ENCODE measurements at regions not wholly inside any gene's neighbourhood (a gene's known extent, or its start where the extent isn't known, plus 50 kb on each side); places are given as distances from the start of the nearest gene placed in this dataset.

DNA sequence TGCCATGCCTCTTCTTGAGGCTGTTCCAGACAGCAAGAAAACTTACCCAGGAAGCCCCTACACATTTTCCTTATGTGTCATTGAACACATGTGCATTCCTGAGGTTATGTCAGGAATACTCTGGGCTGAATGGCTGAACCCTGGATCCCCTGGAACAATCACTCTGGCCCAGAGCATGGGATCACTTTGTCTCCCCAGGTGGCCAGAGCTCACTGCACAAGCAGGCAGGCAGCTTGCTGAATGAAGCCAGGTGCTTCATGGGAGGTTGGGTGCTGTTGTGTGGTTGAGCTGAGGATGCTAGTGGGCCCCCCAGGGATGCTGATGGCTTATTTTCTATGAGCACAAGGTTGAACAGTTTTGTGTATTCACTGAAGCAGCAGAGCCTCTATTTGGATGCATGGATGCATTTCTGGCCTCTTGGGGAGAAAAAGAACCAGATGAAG lies 54.7 kb upstream of the NPTX2 start:
- TF ChIP-seq, protein P1, sequence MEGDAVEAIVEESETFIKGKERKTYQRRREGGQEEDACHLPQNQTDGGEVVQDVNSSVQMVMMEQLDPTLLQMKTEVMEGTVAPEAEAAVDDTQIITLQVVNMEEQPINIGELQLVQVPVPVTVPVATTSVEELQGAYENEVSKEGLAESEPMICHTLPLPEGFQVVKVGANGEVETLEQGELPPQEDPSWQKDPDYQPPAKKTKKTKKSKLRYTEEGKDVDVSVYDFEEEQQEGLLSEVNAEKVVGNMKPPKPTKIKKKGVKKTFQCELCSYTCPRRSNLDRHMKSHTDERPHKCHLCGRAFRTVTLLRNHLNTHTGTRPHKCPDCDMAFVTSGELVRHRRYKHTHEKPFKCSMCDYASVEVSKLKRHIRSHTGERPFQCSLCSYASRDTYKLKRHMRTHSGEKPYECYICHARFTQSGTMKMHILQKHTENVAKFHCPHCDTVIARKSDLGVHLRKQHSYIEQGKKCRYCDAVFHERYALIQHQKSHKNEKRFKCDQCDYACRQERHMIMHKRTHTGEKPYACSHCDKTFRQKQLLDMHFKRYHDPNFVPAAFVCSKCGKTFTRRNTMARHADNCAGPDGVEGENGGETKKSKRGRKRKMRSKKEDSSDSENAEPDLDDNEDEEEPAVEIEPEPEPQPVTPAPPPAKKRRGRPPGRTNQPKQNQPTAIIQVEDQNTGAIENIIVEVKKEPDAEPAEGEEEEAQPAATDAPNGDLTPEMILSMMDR (conservative IDR thresholded peaks at IDR 0.05; ENCODE audit: low read depth in 2 of 2): no peak
- TF ChIP-seq POLR2AphosphoS5 (IDR thresholded peaks at IDR 0.05; ENCODE audit: low read depth) (no peak), EZH2 (IDR thresholded peaks at IDR 0.05; ENCODE audit: low read depth, unreplicated experiment) (no peak), ZNF331 (CRISPR knock-in tag; IDR thresholded peaks at IDR 0.05; ENCODE audit: low read depth) (no peak), CREB1 (CRISPR knock-in tag; IDR thresholded peaks at IDR 0.05; ENCODE audit: low read depth) (no peak)
- TF ChIP-seq, protein P2, sequence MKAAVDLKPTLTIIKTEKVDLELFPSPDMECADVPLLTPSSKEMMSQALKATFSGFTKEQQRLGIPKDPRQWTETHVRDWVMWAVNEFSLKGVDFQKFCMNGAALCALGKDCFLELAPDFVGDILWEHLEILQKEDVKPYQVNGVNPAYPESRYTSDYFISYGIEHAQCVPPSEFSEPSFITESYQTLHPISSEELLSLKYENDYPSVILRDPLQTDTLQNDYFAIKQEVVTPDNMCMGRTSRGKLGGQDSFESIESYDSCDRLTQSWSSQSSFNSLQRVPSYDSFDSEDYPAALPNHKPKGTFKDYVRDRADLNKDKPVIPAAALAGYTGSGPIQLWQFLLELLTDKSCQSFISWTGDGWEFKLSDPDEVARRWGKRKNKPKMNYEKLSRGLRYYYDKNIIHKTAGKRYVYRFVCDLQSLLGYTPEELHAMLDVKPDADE (IDR thresholded peaks at IDR 0.05): no peak
- TF ChIP-seq, protein P3, sequence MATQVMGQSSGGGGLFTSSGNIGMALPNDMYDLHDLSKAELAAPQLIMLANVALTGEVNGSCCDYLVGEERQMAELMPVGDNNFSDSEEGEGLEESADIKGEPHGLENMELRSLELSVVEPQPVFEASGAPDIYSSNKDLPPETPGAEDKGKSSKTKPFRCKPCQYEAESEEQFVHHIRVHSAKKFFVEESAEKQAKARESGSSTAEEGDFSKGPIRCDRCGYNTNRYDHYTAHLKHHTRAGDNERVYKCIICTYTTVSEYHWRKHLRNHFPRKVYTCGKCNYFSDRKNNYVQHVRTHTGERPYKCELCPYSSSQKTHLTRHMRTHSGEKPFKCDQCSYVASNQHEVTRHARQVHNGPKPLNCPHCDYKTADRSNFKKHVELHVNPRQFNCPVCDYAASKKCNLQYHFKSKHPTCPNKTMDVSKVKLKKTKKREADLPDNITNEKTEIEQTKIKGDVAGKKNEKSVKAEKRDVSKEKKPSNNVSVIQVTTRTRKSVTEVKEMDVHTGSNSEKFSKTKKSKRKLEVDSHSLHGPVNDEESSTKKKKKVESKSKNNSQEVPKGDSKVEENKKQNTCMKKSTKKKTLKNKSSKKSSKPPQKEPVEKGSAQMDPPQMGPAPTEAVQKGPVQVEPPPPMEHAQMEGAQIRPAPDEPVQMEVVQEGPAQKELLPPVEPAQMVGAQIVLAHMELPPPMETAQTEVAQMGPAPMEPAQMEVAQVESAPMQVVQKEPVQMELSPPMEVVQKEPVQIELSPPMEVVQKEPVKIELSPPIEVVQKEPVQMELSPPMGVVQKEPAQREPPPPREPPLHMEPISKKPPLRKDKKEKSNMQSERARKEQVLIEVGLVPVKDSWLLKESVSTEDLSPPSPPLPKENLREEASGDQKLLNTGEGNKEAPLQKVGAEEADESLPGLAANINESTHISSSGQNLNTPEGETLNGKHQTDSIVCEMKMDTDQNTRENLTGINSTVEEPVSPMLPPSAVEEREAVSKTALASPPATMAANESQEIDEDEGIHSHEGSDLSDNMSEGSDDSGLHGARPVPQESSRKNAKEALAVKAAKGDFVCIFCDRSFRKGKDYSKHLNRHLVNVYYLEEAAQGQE (IDR thresholded peaks at IDR 0.05; ENCODE audit: unreplicated experiment): no peak

Data from GM23338 (cell line).